GM18511 (cell line): ENCODE measurements at regions not wholly inside any gene's neighbourhood (a gene's known extent, or its start where the extent isn't known, plus 50 kb on each side); places are given as distances from the start of the nearest gene placed in this dataset.

Source experiments
- ATAC-seq: cut with Tn5 transposase; IDR thresholded peaks from one replicate; pipeline ENCODE4 v1.9.1; 2021; ENCODE audit warnings: mild to moderate bottlenecking, moderate library complexity; ENCODE audit not compliant: unreplicated experiment

- ATAC-seq = no peak
These were observed 997.3 kb downstream of the ARAP2 start for GRCh38 chr4:35247047-35247446.

- ATAC-seq = no peak
These were observed 994.0 kb downstream of the ARAP2 start for GRCh38 chr4:35250331-35250730.

- no peak for ATAC-seq
These were observed 993.6 kb downstream of the ARAP2 start for GRCh38 chr4:35250761-35251160.

- ATAC-seq = no peak
These were observed 992.2 kb downstream of the ARAP2 start for GRCh38 chr4:35252071-35252470.

GRCh38 chr4:35252866-35253265, 991.4 kb downstream of the ARAP2 start:
- ATAC-seq = no peak

GRCh38 chr4:35253331-35253730, 991.0 kb downstream of the ARAP2 start:
- ATAC-seq = no peak

GRCh38 chr4:35286434-35286833, 957.9 kb downstream of the ARAP2 start:
- ATAC-seq = no peak

GRCh38 chr4:35300996-35301774, 943.1 kb downstream of the ARAP2 start:
- no peak for ATAC-seq

- no peak for ATAC-seq
These were observed 928.9 kb downstream of the ARAP2 start for GRCh38 chr4:35315419-35315818.

- ATAC-seq = no peak
These were observed 918.3 kb downstream of the ARAP2 start for GRCh38 chr4:35325908-35326453.

GRCh38 chr4:35342833-35343232, 901.5 kb downstream of the ARAP2 start:
- ATAC-seq = no peak

- no peak for ATAC-seq
These were observed 897.0 kb downstream of the ARAP2 start for GRCh38 chr4:35347276-35347675.

GRCh38 chr4:35358001-35358584, 886.2 kb downstream of the ARAP2 start:
- no peak for ATAC-seq

- ATAC-seq = no peak
These were observed 879.9 kb downstream of the ARAP2 start for GRCh38 chr4:35364321-35364870.

- ATAC-seq = no peak
These were observed 879.1 kb downstream of the ARAP2 start for GRCh38 chr4:35365186-35365585.

GRCh38 chr4:35399912-35400311, 844.4 kb downstream of the ARAP2 start:
- no peak for ATAC-seq

- ATAC-seq = no peak
These were observed 821.2 kb downstream of the ARAP2 start for GRCh38 chr4:35423104-35423503.

- ATAC-seq = no peak
These were observed 796.8 kb downstream of the ARAP2 start for GRCh38 chr4:35447474-35447873.

- ATAC-seq = no peak
These were observed 785.3 kb downstream of the ARAP2 start for GRCh38 chr4:35459045-35459444.

- ATAC-seq = no peak
These were observed 782.2 kb downstream of the ARAP2 start for GRCh38 chr4:35461931-35462659.

- no peak for ATAC-seq
These were observed 780.9 kb downstream of the ARAP2 start for GRCh38 chr4:35463251-35463952.
